ENCODE measurements at regions not wholly inside any gene's neighbourhood (a gene's known extent, or its start where the extent isn't known, plus 50 kb on each side); places are given as distances from the start of the nearest gene placed in this dataset.

DNA sequence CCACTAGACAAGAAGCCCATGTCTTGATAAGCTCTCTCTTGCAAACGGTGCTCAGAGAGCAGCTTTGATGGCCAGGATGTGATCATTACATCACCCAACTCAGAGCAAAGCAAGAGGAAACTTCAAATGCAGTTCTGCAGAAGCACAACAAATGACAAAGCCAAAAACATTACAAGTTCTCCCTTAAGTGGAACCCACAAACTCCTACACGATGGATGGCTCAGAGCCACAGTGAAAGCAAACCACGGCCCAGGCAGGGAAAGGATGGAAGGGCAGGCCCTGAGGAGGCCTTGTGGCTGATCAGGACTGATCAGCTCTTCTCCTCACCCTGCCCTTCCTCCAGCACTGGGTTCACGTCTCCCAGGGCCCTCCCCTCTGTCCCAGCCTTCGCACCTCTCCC, 326.4 kb downstream of the EIPR1 start:
- DNase-seq (ENCODE audit: low spot score): no peak
- Histone ChIP-seq H3K9me3 (ENCODE audit: low read depth) (no peaks in the 10 kb centered on the region), H3K4me2 (no peak overlapping the region), H3K4me3 (no peak overlapping the region), H3K27ac (no peak overlapping the region), H2AFZ (no peak overlapping the region), H3K36me3 (replicated peaks; ENCODE audit: insufficient read depth, low read depth) (no peaks in the 10 kb centered on the region), H3K4me1 (ENCODE audit: insufficient read depth) (no peaks in the 10 kb centered on the region), H4K20me1 (ENCODE audit: insufficient read depth, poor library complexity, severe bottlenecking) (no peaks in the 10 kb centered on the region), H3K27me3 (no peaks in the 10 kb centered on the region), H3K9me2 (replicated peaks; ENCODE audit: insufficient read depth) (no peaks in the 10 kb centered on the region), H3K79me2 (no peaks in the 10 kb centered on the region)
- TF ChIP-seq EZH2 (IDR thresholded peaks at IDR 0.05; ENCODE audit: borderline replicate concordance) (no peak), CTCF (IDR thresholded peaks at IDR 0.05; ENCODE audit: poor library complexity) (no peak), EZH2phosphoT487 (IDR thresholded peaks at IDR 0.05; ENCODE audit: low read depth, severe bottlenecking, unreplicated experiment) (no peak)
- 85% methylated on average over 5 of the region's 5 CpGs for WGBS (ENCODE audit: low lambda C conversion rate, missing lambda C conversion rate)

GRCh38 chr2:3046170-3046865, 331.3 kb downstream of the EIPR1 start:
- no peaks in the 10 kb centered on the region for H4K20me1 ChIP-seq (ENCODE audit: insufficient read depth, poor library complexity, severe bottlenecking)
- TF ChIP-seq EZH2phosphoT487 (IDR thresholded peaks at IDR 0.05; ENCODE audit: low read depth, severe bottlenecking, unreplicated experiment) (no peak), EZH2 (IDR thresholded peaks at IDR 0.05; ENCODE audit: borderline replicate concordance) (no peak), CTCF (IDR thresholded peaks at IDR 0.05; ENCODE audit: poor library complexity) (no peak)
- WGBS (ENCODE audit: low lambda C conversion rate, missing lambda C conversion rate): 89% methylated on average over 14 of the region's 14 CpGs

DNA sequence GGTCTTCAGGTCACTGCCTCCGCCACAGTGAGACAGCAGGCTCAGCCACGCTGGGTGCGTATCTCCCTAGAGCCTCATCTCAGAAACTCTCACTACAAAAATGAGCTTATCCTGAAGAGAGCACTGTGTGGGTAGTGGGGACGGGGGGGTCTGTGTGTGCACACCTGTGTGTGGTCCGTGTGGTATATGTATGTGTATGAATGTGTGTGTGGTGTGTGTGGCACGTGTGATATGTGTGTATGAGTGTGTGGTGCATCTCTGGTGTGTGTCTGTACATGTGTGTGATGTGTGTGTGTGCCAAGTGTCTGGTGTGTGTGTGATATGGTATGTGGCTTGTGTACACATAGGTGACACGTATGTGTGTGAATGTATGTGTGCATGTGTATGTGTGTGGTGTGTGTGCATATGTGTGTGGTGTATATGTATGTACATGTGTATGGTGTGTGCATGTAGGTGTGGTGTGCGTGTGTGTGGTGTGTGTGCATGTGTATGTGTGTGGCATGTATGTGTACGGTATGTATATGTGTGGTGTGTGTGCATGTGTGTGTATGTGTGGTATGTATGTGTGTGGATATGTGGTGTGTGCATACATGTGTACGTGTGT, 332.2 kb downstream of the EIPR1 start:
- TF ChIP-seq EZH2phosphoT487 (IDR thresholded peaks at IDR 0.05; ENCODE audit: low read depth, severe bottlenecking, unreplicated experiment) (no peak), EZH2 (IDR thresholded peaks at IDR 0.05; ENCODE audit: borderline replicate concordance) (no peak), CTCF (IDR thresholded peaks at IDR 0.05; ENCODE audit: poor library complexity) (no peak)
- no peaks in the 10 kb centered on the region for H3K36me3 ChIP-seq (replicated peaks; ENCODE audit: insufficient read depth, low read depth)
- H3K9me3 ChIP-seq (ENCODE audit: low read depth): no peaks in the 10 kb centered on the region
- H3K79me2 ChIP-seq: no peaks in the 10 kb centered on the region
- no peak overlapping the region for H2AFZ ChIP-seq
- H3K4me3 ChIP-seq: no peak overlapping the region
- no peak for DNase-seq (ENCODE audit: low spot score)
- no peaks in the 10 kb centered on the region for H3K4me1 ChIP-seq (ENCODE audit: insufficient read depth)
- 87% methylated on average over 10 of the region's 10 CpGs for WGBS (ENCODE audit: low lambda C conversion rate, missing lambda C conversion rate)
- no peak overlapping the region for H3K27ac ChIP-seq
- no peaks in the 10 kb centered on the region for H3K9me2 ChIP-seq (replicated peaks; ENCODE audit: insufficient read depth)
- H3K27me3 ChIP-seq: no peaks in the 10 kb centered on the region
- H4K20me1 ChIP-seq (ENCODE audit: insufficient read depth, poor library complexity, severe bottlenecking): no peaks in the 10 kb centered on the region
- no peak overlapping the region for H3K4me2 ChIP-seq

More at GRCh38 chr2:3046170-3046865, 331.3 kb downstream of the EIPR1 start:
- Histone ChIP-seq H3K27ac (no peak overlapping the region), H3K9me2 (replicated peaks; ENCODE audit: insufficient read depth) (no peaks in the 10 kb centered on the region), H3K79me2 (no peaks in the 10 kb centered on the region), H3K4me3 (no peak overlapping the region), H3K9me3 (ENCODE audit: low read depth) (no peaks in the 10 kb centered on the region), H3K4me1 (ENCODE audit: insufficient read depth) (no peaks in the 10 kb centered on the region), H2AFZ (no peak overlapping the region), H3K4me2 (no peak overlapping the region), H3K36me3 (replicated peaks; ENCODE audit: insufficient read depth, low read depth) (no peaks in the 10 kb centered on the region), H3K27me3 (no peaks in the 10 kb centered on the region)
- DNase-seq (ENCODE audit: low spot score): no peak
